GM23248 (cell line): ENCODE measurements at regions not wholly inside any gene's neighbourhood (a gene's known extent, or its start where the extent isn't known, plus 50 kb on each side); places are given as distances from the start of the nearest gene placed in this dataset.

ENCODE experiments used
- DNase-seq: peaks from one replicate; pipeline ENCODE4 v3.0.0-alpha.2; 2015
- H2AFZ ChIP-seq: fragments of 200-600 bp; sonication (generic); 2 replicates; pipeline ENCODE4 v1.6.1; 2016; ENCODE audit warnings: antibody characterized with exemption
- H3F3A ChIP-seq: fragments of 200-600 bp; sonication (generic); 2 replicates; pipeline ENCODE4 v1.6.1; 2016; ENCODE audit warnings: mild to moderate bottlenecking, antibody characterized with exemption, mixed run types; ENCODE audit not compliant: insufficient read depth
- H3K27ac ChIP-seq: fragments of 200-600 bp; sonication (generic); 2 replicates; pipeline ENCODE4 v1.5.1; 2016; ENCODE audit warnings: mild to moderate bottlenecking
- H3K27me3 ChIP-seq: fragments of 200-600 bp; sonication (generic); replicated peaks from 2 replicates; pipeline ENCODE4 v1.6.1; 2016; ENCODE audit warnings: mild to moderate bottlenecking; ENCODE audit not compliant: insufficient read depth
- H3K36me3 ChIP-seq: fragments of 200-600 bp; sonication (generic); 2 replicates; pipeline ENCODE4 v1.6.1; 2016; ENCODE audit warnings: low read depth, mild to moderate bottlenecking
- H3K4me1 ChIP-seq: fragments of 200-600 bp; sonication (generic); 2 replicates; pipeline ENCODE4 v1.6.1; 2016; ENCODE audit warnings: mild to moderate bottlenecking; ENCODE audit not compliant: insufficient read depth
- H3K4me2 ChIP-seq: fragments of 200-600 bp; sonication (generic); one replicate; pipeline ENCODE4 v1.6.1; 2016; ENCODE audit warnings: mild to moderate bottlenecking; ENCODE audit not compliant: unreplicated experiment
- H3K4me3 ChIP-seq: fragments of 200-600 bp; sonication (generic); 2 replicates; pipeline ENCODE4 v1.5.1; 2016; ENCODE audit warnings: mild to moderate bottlenecking
- H3K79me2 ChIP-seq: fragments of 200-600 bp; sonication (generic); 2 replicates; pipeline ENCODE4 v1.6.1; 2016; ENCODE audit warnings: mild to moderate bottlenecking; ENCODE audit not compliant: insufficient read depth
- H3K9ac ChIP-seq: fragments of 200-600 bp; sonication (generic); 2 replicates; pipeline ENCODE4 v1.6.1; 2016; ENCODE audit warnings: mild to moderate bottlenecking
- H3K9me2 ChIP-seq: fragments of 200-600 bp; sonication (generic); 2 replicates; pipeline ENCODE4 v1.6.1; 2016; ENCODE audit warnings: mixed run types, mild to moderate bottlenecking, moderate library complexity; ENCODE audit not compliant: insufficient read depth
- H3K9me3 ChIP-seq: fragments of 200-600 bp; sonication (generic); one replicate; pipeline ENCODE4 v1.6.1; 2017; ENCODE audit warnings: low read depth
- H4K20me1 ChIP-seq: fragments of 200-600 bp; sonication (generic); 2 replicates; pipeline ENCODE4 v1.6.0; 2016; ENCODE audit not compliant: insufficient read depth
- EZH2 ChIP-seq: fragments of 200-600 bp; sonication (generic); IDR thresholded peaks from 2 replicates; pipeline ENCODE4 v1.6.1; 2018; ENCODE audit warnings: antibody characterized with exemption, mild to moderate bottlenecking; ENCODE audit not compliant: insufficient read depth, poor library complexity, severe bottlenecking
- EZH2phosphoT487 ChIP-seq: fragments of 200-600 bp; sonication (generic); IDR thresholded peaks from 2 replicates; pipeline ENCODE4 v1.6.1; 2018; ENCODE audit warnings: antibody characterized with exemption, moderate library complexity, mild to moderate bottlenecking, low read depth; ENCODE audit not compliant: insufficient read depth
- WGBS, 2 experiments: methylation state at CpG; one replicate each; pipeline ENCODE4 v1.1.6; 2015 to 2017; ENCODE audit warnings: low lambda C conversion rate in 2 of 2, low coverage in 1 of 2; ENCODE audit errors: missing lambda C conversion rate in 2 of 2; 5-methylcytosine and 5-hydroxymethylcytosine counted together
- in situ Hi-C: fragments of 300-500 bp; cut with MboI; formaldehyde crosslinking; loops from 2 replicates; pipeline ENCODE4 v1.15.0; 2020

- no peaks in the 10 kb centered on the region for H3K9me2 ChIP-seq
- no peaks in the 10 kb centered on the region for H3K79me2 ChIP-seq
- 53 to 63% methylated on average over 2 of the region's 2 CpGs for WGBS, 2 experiments
- H3K4me1 ChIP-seq, result no peaks in the 10 kb centered on the region
- H3F3A ChIP-seq, result no peaks in the 10 kb centered on the region
- H3K9me3 ChIP-seq, result no peaks in the 10 kb centered on the region
- no peak overlapping the region for H3K9ac ChIP-seq
- no peaks in the 10 kb centered on the region for H4K20me1 ChIP-seq
- DNase-seq, result peak; percentile 7
- H3K36me3 ChIP-seq, result no peaks in the 10 kb centered on the region
- in situ Hi-C loops, result no loop called here
- TF ChIP-seq EZH2, result no peak
- no peak for TF ChIP-seq EZH2phosphoT487
- no peaks in the 10 kb centered on the region for H3K27me3 ChIP-seq
- H3K4me3 ChIP-seq, result no peak overlapping the region
- no peak overlapping the region for H3K4me2 ChIP-seq
- no peak overlapping the region for H3K27ac ChIP-seq
- H2AFZ ChIP-seq, result no peak overlapping the region; the same call in 1 of the 2 replicates
Measured at GRCh38 chr13:74796157-74796556, 662.0 kb upstream of the KLF12 start.

- H4K20me1 ChIP-seq, result no peaks in the 10 kb centered on the region
- no peak overlapping the region for H3K9ac ChIP-seq
- H3K27me3 ChIP-seq, result no peaks in the 10 kb centered on the region
- no peak overlapping the region for H2AFZ ChIP-seq
- in situ Hi-C loops, result no loop called here
- H3K36me3 ChIP-seq, result no peaks in the 10 kb centered on the region
- H3K79me2 ChIP-seq, result no peaks in the 10 kb centered on the region
- H3K4me1 ChIP-seq, result no peaks in the 10 kb centered on the region
- no peak for DNase-seq
- no peak overlapping the region for H3K27ac ChIP-seq
- no peak overlapping the region for H3K4me2 ChIP-seq
- TF ChIP-seq EZH2phosphoT487 (no peak), EZH2 (no peak)
- no peaks in the 10 kb centered on the region for H3F3A ChIP-seq
- H3K9me2 ChIP-seq, result no peaks in the 10 kb centered on the region
- no peaks in the 10 kb centered on the region for H3K9me3 ChIP-seq
- H3K4me3 ChIP-seq, result no peak overlapping the region
Measured at GRCh38 chr13:74795526-74795925, 661.3 kb upstream of the KLF12 start.

GRCh38 chr13:74794582-74794981 lies 660.4 kb upstream of the KLF12 start:
- no peak for TF ChIP-seq EZH2phosphoT487
- TF ChIP-seq EZH2, result no peak
- Histone ChIP-seq H3K4me3 (no peak overlapping the region), H3K4me2 (no peak overlapping the region), H3K9ac (no peak overlapping the region), H3F3A (no peaks in the 10 kb centered on the region), H2AFZ (no peak overlapping the region), H3K27ac (no peak overlapping the region), H3K9me2 (no peaks in the 10 kb centered on the region), H3K27me3 (no peaks in the 10 kb centered on the region), H3K4me1 (no peaks in the 10 kb centered on the region), H3K9me3 (no peaks in the 10 kb centered on the region), H3K79me2 (no peaks in the 10 kb centered on the region), H4K20me1 (no peaks in the 10 kb centered on the region), H3K36me3 (no peaks in the 10 kb centered on the region)
- in situ Hi-C loops, result no loop called here
- peak; percentile 12 for DNase-seq
- 91 to 97% methylated on average over 3 of the region's 3 CpGs for WGBS, 2 experiments

DNA sequence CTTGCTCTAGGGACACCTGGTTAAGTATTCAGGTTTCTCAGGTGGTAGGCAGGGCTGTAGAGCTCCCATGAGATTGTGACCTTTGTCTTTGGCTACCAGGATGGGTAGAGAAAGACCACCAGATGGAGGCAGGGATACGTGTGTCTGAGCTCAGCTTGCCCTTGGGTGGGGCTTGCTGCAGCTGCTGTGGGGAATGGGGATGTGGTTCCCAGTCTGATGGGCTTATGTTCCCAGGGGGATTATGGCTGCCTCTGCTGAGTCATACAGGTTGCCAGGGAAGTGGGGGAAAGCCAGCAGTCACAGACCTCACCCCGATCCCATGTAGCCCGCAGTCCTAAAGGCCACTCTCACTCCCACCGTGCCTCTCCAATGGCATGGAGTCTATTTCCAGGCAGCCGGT lies 659.9 kb upstream of the KLF12 start:
- Histone ChIP-seq H3K4me3 (no peak overlapping the region), H3K9me2 (no peaks in the 10 kb centered on the region), H3K4me2 (no peak overlapping the region), H3K36me3 (no peaks in the 10 kb centered on the region), H4K20me1 (no peaks in the 10 kb centered on the region), H3K27ac (no peak overlapping the region), H3K4me1 (no peaks in the 10 kb centered on the region), H3K79me2 (no peaks in the 10 kb centered on the region), H3K9me3 (no peaks in the 10 kb centered on the region), H2AFZ (no peak overlapping the region), H3K27me3 (no peaks in the 10 kb centered on the region), H3K9ac (no peak overlapping the region), H3F3A (no peaks in the 10 kb centered on the region)
- TF ChIP-seq EZH2 (no peak), EZH2phosphoT487 (no peak)
- DNase-seq, result no peak
- WGBS, 2 experiments, result 88 to 97% methylated on average over 5 of the region's 5 CpGs
- in situ Hi-C loops, result no loop called here

- Histone ChIP-seq H3K9me3 (no peaks in the 10 kb centered on the region), H3K9ac (no peak overlapping the region), H3K79me2 (no peaks in the 10 kb centered on the region), H2AFZ (no peak overlapping the region), H3K9me2 (no peaks in the 10 kb centered on the region), H3K4me1 (no peaks in the 10 kb centered on the region), H3K4me3 (no peak overlapping the region), H4K20me1 (no peaks in the 10 kb centered on the region), H3F3A (no peaks in the 10 kb centered on the region), H3K4me2 (no peak overlapping the region), H3K36me3 (no peaks in the 10 kb centered on the region), H3K27ac (no peak overlapping the region), H3K27me3 (no peaks in the 10 kb centered on the region)
- in situ Hi-C loops, result no loop called here
- TF ChIP-seq EZH2phosphoT487 (no peak), EZH2 (no peak)
- WGBS, 2 experiments, result 87 to 95% methylated on average over 3 of the region's 3 CpGs
- no peak for DNase-seq
Measured at GRCh38 chr13:74784959-74785358, 650.8 kb upstream of the KLF12 start.
